ENCODE measurements at regions not wholly inside any gene's neighbourhood (a gene's known extent, or its start where the extent isn't known, plus 50 kb on each side); places are given as distances from the start of the nearest gene placed in this dataset.

- Histone ChIP-seq H3K36me3 (ENCODE audit: control insufficient read depth in 2 of 2, insufficient read depth in 1 of 2, low read length in 2 of 2) (no peaks in the 10 kb centered on the region), H3K27ac (ENCODE audit: extremely low read depth, low read depth, low read length) (no peak overlapping the region), H3K4me3 (ENCODE audit: low read depth, low read length) (no peak overlapping the region), H3K9me3 (ENCODE audit: control insufficient read depth, insufficient read depth, low read depth, low read length) (no peaks in the 10 kb centered on the region), H3K4me1 (ENCODE audit: control insufficient read depth, insufficient read depth, low read length) (no peaks in the 10 kb centered on the region)
- POLR2A ChIA-PET, result no interaction called here
- CTCF ChIA-PET, result interaction anchor here (0.8 kb wide), 1 partner anchor 25 kb away, joined by 3 read pairs; no protein-coding TSS in a partner anchor
- no peak for TF ChIP-seq ZNF24 (tag by site-specific recombination; IDR thresholded peaks at IDR 0.05)
- no peak for TF ChIP-seq HOXC10 (CRISPR knock-in tag; IDR thresholded peaks at IDR 0.05)
- TF ChIP-seq MZF1 (tag by site-specific recombination; IDR thresholded peaks at IDR 0.05; ENCODE audit: borderline replicate concordance), result no peak
- TF ChIP-seq ZNF677 (tag by site-specific recombination; IDR thresholded peaks at IDR 0.05), result no peak
- TF ChIP-seq ZNF473 (tag by site-specific recombination; IDR thresholded peaks at IDR 0.05), result no peak
These were observed 147.1 kb upstream of the IFNG-AS1 start for GRCh38 chr12:67842124-67842523.

GRCh38 chr12:67843257-67843656 lies 146.0 kb upstream of the IFNG-AS1 start:
- no peaks in the 10 kb centered on the region for H3K9me3 ChIP-seq (ENCODE audit: control insufficient read depth, insufficient read depth, low read depth, low read length)
- ChIA-PET CTCF (no interaction called here), POLR2A (no interaction called here)
- H3K36me3 ChIP-seq (ENCODE audit: control insufficient read depth in 2 of 2, insufficient read depth in 1 of 2, low read length in 2 of 2), result no peaks in the 10 kb centered on the region
- no peak overlapping the region for H3K4me3 ChIP-seq (ENCODE audit: low read depth, low read length)
- H3K27ac ChIP-seq (ENCODE audit: extremely low read depth, low read depth, low read length), result no peak overlapping the region
- TF ChIP-seq ZNF660 (tag by site-specific recombination; IDR thresholded peaks at IDR 0.05), result no peak
- H3K4me1 ChIP-seq (ENCODE audit: control insufficient read depth, insufficient read depth, low read length), result no peaks in the 10 kb centered on the region

GRCh38 chr12:67852701-67853100 lies 136.5 kb upstream of the IFNG-AS1 start:
- Histone ChIP-seq H3K4me1 (ENCODE audit: control insufficient read depth, insufficient read depth, low read length) (no peaks in the 10 kb centered on the region), H3K36me3 (ENCODE audit: control insufficient read depth in 2 of 2, insufficient read depth in 1 of 2, low read length in 2 of 2) (no peaks in the 10 kb centered on the region), H3K27ac (ENCODE audit: extremely low read depth, low read depth, low read length) (no peak overlapping the region), H3K9me3 (ENCODE audit: control insufficient read depth, insufficient read depth, low read depth, low read length) (no peaks in the 10 kb centered on the region), H3K4me3 (ENCODE audit: low read depth, low read length) (no peak overlapping the region)
- ChIA-PET POLR2A (no interaction called here), CTCF (interaction anchor here (0.6 kb wide), 1 partner anchor 216 kb away, joined by 3 read pairs; no protein-coding TSS in a partner anchor)
- no peak for TF ChIP-seq SCRT2 (tag by site-specific recombination; IDR thresholded peaks at IDR 0.05)
- no peak for TF ChIP-seq ZNF660 (tag by site-specific recombination; IDR thresholded peaks at IDR 0.05)
- TF ChIP-seq ZNF18 (tag by site-specific recombination; IDR thresholded peaks at IDR 0.05), result no peak
- TF ChIP-seq KLF9 (tag by site-specific recombination; IDR thresholded peaks at IDR 0.05; ENCODE audit: low read depth), result no peak

GRCh38 chr12:67853204-67853603 lies 136.0 kb upstream of the IFNG-AS1 start:
- Histone ChIP-seq H3K4me3 (ENCODE audit: low read depth, low read length) (no peak overlapping the region), H3K4me1 (ENCODE audit: control insufficient read depth, insufficient read depth, low read length) (no peaks in the 10 kb centered on the region), H3K36me3 (ENCODE audit: control insufficient read depth in 2 of 2, insufficient read depth in 1 of 2, low read length in 2 of 2) (no peaks in the 10 kb centered on the region), H3K9me3 (ENCODE audit: control insufficient read depth, insufficient read depth, low read depth, low read length) (no peaks in the 10 kb centered on the region), H3K27ac (ENCODE audit: extremely low read depth, low read depth, low read length) (no peak overlapping the region)
- CTCF ChIA-PET, result interaction anchor here (0.6 kb wide), 1 partner anchor 216 kb away, joined by 3 read pairs; no protein-coding TSS in a partner anchor
- POLR2A ChIA-PET, result no interaction called here
- TF ChIP-seq ZFP37 (tag by site-specific recombination; IDR thresholded peaks at IDR 0.05) (no peak), ZNF692 (tag by site-specific recombination; IDR thresholded peaks at IDR 0.05) (no peak), TRIM28 (IDR thresholded peaks at IDR 0.05; ENCODE audit: borderline replicate concordance, low read length) (no peak), ZNF843 (tag by site-specific recombination; IDR thresholded peaks at IDR 0.05) (no peak), ZNF24 (tag by site-specific recombination; IDR thresholded peaks at IDR 0.05) (no peak), ZNF138 (tag by site-specific recombination; IDR thresholded peaks at IDR 0.05; ENCODE audit: borderline replicate concordance) (no peak), ZNF596 (tag by site-specific recombination; IDR thresholded peaks at IDR 0.05) (no peak), ZNF488 (tag by site-specific recombination; IDR thresholded peaks at IDR 0.05) (no peak), TSHZ1 (tag by site-specific recombination; IDR thresholded peaks at IDR 0.05; ENCODE audit: borderline replicate concordance) (no peak), ZNF645 (tag by site-specific recombination; IDR thresholded peaks at IDR 0.05) (no peak), ZNF558 (tag by site-specific recombination; IDR thresholded peaks at IDR 0.05) (no peak), ZNF776 (tag by site-specific recombination; IDR thresholded peaks at IDR 0.05; ENCODE audit: borderline replicate concordance) (no peak), ZBTB48 (tag by site-specific recombination; IDR thresholded peaks at IDR 0.05) (no peak)

Measured in HEK293 (cell line).